ENCODE measurements at regions not wholly inside any gene's neighbourhood (a gene's known extent, or its start where the extent isn't known, plus 50 kb on each side); places are given as distances from the start of the nearest gene placed in this dataset.

DNA sequence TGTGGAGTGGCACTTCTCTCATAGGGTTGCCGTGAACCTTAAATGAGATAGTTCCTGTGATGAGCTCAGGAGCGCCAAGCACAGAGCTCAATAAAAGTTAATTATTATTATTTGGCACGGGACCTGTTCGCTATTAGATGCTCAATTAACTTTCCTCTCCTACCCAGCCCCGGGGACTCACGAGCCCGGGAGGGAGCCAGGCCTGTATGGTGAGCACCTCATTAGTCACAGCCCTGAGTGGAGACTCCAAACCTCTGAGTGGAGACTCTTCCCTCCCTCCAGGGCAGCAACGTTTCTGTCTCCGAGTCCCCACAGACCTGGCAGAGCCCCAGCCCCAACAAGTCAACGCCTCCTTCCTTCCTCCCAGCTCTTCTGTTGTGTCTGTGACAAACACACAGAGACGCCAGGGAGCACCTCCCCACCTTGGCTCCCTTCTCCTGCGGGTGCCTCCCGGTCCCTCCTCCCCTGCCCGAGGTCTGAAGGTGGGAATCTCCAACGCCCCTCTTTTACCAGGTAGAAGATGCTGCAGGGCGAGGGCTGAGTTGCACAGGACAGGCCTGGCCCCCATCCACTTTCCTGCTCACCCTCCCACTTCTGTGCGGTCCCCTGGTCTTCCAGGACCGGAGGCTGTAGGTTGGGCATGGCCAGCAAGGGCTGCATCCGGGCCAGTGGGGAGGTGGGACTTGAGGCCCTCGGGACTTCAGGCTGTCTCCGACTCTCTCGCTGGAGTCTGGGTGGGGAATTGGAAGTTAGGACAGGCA, 52.7 kb upstream of the ODC1 start:
- no peak overlapping the region for H4K91ac ChIP-seq (ENCODE audit: insufficient read length, low read depth, low read length)
- Mint-ChIP-seq H3K4me3 (no peak overlapping the region), H3K27ac (no peak overlapping the region), H3K4me1 (peaks cover 9 to 19% of the 10 kb centered on the region in 2 experiments), H3K9me3 (no peaks in the 10 kb centered on the region; a peak in 1 of 5 replicates), H3K27me3 (ENCODE audit: low read depth) (peaks cover 3% of the 10 kb centered on the region; the same call in 1 of the 2 replicates), H3K36me3 (ENCODE audit: insufficient read depth in 1 of 3, low read depth in 3 of 3) (no peaks in the 10 kb centered on the region; a peak in 1 of 7 replicates)
- H2BK5ac ChIP-seq (ENCODE audit: insufficient read length, low read length) = no peak overlapping the region
- H3K18ac ChIP-seq (ENCODE audit: insufficient read length, low read depth, low read length) = no peak overlapping the region
- no peak overlapping the region for H4K8ac ChIP-seq (replicated peaks; ENCODE audit: insufficient read length, low read depth, low read length)
- H2BK12ac ChIP-seq (ENCODE audit: insufficient read length, low read depth, low read length) = no peak overlapping the region
- no peak overlapping the region for H2BK120ac ChIP-seq (ENCODE audit: low read depth, low read length, poor library complexity, severe bottlenecking)
- H3K27me3 ChIP-seq (ENCODE audit: insufficient read depth, low read length) = no peaks in the 10 kb centered on the region
- H2AFZ ChIP-seq (ENCODE audit: low read length) = no peak overlapping the region
- no peak overlapping the region for H4K5ac ChIP-seq (ENCODE audit: insufficient read length, low read depth, low read length)
- no peaks in the 10 kb centered on the region for H3K9me3 ChIP-seq (ENCODE audit: control insufficient read depth, low read depth, low read length)
- H3K4ac ChIP-seq (ENCODE audit: low read depth, low read length) = no peak overlapping the region
- H4K20me1 ChIP-seq (ENCODE audit: control insufficient read depth, insufficient read depth, insufficient read length) = no peaks in the 10 kb centered on the region
- H3K4me1 ChIP-seq (ENCODE audit: insufficient read depth, low read length) = no peaks in the 10 kb centered on the region
- H3K79me1 ChIP-seq (ENCODE audit: insufficient read depth, low read depth, low read length, poor library complexity, severe bottlenecking) = no peaks in the 10 kb centered on the region
- H3K56ac ChIP-seq (ENCODE audit: insufficient read length, low read depth, low read length) = no peak overlapping the region
- WGBS (ENCODE audit: extremely low coverage, insufficient read length, low lambda C conversion rate) = no CpG with 5 or more reads among the region's 22 CpGs
- no peak overlapping the region for H3K23ac ChIP-seq (ENCODE audit: insufficient read length, low read depth, low read length)
- H3K14ac ChIP-seq (ENCODE audit: insufficient read depth, low read length) = no peak overlapping the region
- TF ChIP-seq, protein P1, sequence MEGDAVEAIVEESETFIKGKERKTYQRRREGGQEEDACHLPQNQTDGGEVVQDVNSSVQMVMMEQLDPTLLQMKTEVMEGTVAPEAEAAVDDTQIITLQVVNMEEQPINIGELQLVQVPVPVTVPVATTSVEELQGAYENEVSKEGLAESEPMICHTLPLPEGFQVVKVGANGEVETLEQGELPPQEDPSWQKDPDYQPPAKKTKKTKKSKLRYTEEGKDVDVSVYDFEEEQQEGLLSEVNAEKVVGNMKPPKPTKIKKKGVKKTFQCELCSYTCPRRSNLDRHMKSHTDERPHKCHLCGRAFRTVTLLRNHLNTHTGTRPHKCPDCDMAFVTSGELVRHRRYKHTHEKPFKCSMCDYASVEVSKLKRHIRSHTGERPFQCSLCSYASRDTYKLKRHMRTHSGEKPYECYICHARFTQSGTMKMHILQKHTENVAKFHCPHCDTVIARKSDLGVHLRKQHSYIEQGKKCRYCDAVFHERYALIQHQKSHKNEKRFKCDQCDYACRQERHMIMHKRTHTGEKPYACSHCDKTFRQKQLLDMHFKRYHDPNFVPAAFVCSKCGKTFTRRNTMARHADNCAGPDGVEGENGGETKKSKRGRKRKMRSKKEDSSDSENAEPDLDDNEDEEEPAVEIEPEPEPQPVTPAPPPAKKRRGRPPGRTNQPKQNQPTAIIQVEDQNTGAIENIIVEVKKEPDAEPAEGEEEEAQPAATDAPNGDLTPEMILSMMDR (conservative IDR thresholded peaks at IDR 0.05) = no peak
- H3K79me2 ChIP-seq (ENCODE audit: insufficient read depth, low read length) = no peaks in the 10 kb centered on the region
- no peak overlapping the region for H3T11ph ChIP-seq (ENCODE audit: low read length)
- no peak overlapping the region for H3K4me2 ChIP-seq (ENCODE audit: insufficient read depth, insufficient read length, low read length)
- no peak overlapping the region for H2AK5ac ChIP-seq (ENCODE audit: insufficient read length, low read length)
- no peak overlapping the region for H3K9ac ChIP-seq (ENCODE audit: extremely low read depth, insufficient read length, low read length)
- H2BK15ac ChIP-seq (ENCODE audit: low read depth, low read length) = no peak overlapping the region
- DNase-seq = no peak
- H3K27ac ChIP-seq (ENCODE audit: insufficient read length, low read depth, low read length) = no peak overlapping the region
- no peaks in the 10 kb centered on the region for H3K23me2 ChIP-seq (ENCODE audit: insufficient read length, low read depth, low read length, poor library complexity, severe bottlenecking)
- H2BK20ac ChIP-seq (ENCODE audit: low read depth, low read length, poor library complexity, severe bottlenecking) = no peak overlapping the region
